ENCODE measurements at regions not wholly inside any gene's neighbourhood (a gene's known extent, or its start where the extent isn't known, plus 50 kb on each side); places are given as distances from the start of the nearest gene placed in this dataset.
"Not testable (repeated sequence)": the region's sequence is repeated elsewhere in the genome, so short reads cannot be mapped to it uniquely, and the experiment has no call there.

DNA sequence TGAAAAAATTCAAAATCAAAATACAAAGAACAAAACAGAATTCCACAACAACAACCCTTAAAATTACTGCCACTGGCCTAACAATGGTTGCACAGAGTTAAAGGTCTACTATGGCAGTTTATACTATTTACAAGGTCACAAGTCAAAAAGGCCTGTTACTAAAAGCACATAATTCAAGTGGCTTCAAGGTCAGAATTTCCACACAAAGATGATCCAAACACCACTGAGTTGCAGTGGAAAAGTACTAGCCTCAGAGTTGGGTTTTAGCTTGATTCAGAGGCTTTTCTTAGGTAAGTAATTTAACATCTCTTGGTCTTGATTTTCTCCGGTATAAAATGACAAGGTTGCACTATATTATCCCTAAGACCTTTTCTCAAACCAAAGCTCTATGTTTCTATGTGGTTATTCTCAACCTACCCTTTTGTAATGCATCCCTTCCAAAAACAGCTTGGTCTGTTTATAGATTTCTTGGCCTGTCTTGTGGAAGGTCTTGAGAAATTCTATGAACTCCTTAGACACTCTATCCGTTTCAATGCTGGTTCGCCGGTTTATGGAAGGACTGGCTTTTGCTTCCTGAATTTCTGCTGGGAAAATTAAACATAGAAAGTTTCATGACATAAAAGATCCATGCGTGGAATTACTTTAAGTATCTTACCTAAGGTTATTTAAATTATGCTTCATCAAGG is 69.5 kb downstream of the MDH2 start:
- intact Hi-C loops (cut with DNase I); DNase-seq (ENCODE audit: low spot score): not testable (repeated sequence)

DNA sequence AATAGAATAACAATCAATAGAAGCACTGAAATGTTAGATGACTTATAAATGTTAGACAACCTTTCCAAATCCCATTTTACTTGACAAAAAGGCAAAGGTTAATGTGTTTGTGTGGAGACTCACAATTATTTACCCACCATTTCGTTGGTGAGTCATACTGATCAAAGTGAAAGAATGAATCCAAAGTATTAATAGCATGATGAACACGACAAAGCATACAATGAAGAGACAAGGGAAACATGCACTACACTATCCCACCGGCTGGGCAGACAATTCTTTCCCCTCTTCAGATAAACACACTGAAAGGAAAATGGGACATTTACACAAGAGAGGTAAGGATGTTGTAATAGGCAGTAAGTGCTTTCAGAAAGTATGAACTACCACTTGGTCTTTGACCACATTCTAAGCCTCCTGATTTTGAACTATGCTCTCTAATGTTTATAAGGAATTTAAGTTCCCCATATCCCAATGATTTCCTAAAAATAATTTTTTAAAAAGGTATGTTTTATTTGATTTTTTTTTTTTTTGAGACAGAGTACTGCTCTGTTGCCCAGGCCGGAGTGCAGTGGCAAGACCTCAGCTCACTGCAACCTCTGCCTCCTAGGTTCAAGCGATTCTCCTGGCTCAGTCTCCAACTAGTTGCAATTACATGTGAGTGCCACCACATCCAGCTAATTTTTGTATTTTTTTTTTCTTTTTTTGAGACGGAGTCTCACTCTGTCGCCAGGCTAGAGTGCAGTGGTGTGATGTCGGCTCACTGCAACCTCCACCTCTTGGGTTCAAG is 70.5 kb downstream of the MDH2 start:
- intact Hi-C loops (cut with DNase I); DNase-seq (ENCODE audit: low spot score): not testable (repeated sequence)

DNA sequence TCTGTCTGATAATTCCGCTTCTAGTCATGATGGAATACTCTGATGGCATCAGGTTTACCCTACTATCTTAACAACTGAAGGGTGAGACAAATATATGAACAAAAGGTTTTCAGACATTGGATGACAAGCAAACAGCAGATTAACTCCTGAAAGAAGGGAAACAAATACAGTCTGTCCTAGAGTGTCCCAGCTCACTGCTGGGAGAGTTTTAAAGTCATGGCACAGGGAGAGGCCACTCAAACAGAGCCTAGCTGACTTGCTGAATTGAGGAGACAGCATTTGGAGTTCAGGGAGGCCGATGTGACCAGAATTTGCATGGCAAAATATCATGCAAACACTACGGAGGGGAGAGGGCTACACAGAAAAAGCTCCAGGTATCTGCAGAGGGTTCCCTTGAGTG is 73.1 kb downstream of the MDH2 start:
- intact Hi-C loops (cut with DNase I), result no loop called here
- DNase-seq (ENCODE audit: low spot score), result no peak

DNA sequence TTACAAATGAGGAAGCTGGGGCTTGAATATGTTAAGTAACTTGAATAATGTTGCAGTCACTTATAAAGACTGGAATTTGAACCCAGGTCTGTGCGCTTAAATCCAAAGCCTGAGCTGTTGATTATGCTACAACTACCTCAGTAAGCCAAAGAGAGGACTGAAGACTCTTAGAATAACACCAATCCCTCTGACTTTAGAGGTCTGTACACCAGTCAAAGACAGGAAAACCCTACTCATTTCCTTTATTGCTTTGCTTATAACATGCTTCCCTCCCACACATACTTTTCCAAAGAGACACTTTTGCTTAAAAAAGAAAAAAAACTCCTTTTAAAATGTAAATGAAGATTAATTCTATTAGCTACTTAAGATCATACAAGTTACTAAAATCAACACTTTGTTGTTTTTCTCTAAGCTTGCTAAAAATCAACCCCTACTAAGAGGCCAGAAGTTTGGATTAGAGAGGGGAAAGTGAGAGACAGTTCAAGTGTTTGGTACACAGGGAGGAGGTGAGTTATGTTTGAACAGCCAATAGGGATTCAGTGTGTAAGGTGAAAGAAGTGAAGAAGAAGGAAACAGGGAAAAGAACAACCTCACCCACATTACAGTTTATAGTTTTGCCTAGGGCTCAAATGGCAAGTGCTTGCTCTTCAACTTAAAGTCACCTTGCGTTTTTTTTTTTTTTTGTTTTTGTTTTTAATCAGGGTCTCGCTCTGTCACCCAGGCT is 74.8 kb downstream of the MDH2 start:
- intact Hi-C loops (cut with DNase I), result no loop called here
- DNase-seq (ENCODE audit: low spot score), result no peak

DNA sequence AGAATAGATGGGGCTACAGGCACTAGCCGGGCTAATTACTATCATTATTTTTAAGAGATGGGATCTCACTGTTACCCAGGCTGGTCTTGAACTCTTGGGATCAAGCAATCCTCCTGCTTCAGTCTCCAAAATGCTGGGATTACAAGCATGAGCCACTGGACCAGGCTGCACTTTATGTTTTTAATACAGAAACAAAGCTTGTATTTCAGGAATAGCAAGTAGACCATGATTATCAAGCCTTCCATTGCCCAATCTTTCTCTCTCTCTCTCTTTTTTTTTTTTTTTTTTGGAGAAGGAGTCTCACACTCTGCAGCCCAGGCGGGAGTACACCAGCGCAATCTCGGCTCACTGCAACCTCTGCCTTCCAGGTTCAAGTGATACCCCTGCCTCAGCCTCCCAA is 75.4 kb downstream of the MDH2 start:
- intact Hi-C loops (cut with DNase I), result no loop called here
- no peak for DNase-seq (ENCODE audit: low spot score)

DNA sequence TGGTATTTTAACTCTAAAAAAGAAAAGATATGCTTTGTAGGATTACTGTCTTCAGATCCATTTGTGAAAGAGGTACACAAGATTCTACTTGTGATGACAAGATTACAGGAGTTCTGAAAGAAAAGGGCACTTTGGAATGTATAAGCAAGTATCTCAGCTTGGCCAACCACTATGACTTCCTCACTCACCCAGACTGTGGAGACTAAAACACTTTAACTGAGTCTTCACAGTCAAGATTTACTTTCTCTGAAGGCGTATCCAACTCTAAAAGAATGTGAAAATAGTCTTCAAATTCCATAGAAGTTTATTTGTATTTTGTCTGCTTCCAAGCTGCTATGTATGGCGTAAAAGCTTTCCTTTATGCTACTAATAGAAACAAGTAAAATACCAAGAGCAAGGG is 76.1 kb upstream of the SRRM3 start:
- intact Hi-C loops (cut with DNase I), result no loop called here
- no peak for DNase-seq (ENCODE audit: low spot score)

DNA sequence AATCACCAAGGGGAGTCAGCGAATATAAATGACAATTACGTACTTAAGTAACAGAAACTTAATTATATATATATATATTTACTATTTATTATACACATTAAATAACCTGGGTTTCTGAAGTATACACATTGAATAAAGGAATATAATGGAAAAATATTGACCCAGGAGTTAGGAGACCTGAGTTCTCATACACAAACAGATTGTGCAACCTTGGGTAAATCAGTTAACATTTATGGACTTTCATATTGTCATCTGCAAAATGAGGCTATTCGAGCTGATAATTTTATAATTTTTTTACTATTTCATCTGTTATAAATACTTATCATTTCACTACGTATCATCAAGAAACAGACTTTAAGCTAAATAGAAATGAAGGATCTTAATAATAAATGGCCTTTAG is 75.1 kb upstream of the SRRM3 start:
- intact Hi-C loops (cut with DNase I), result loop anchor here in 1 of 2 donors (2.0 kb wide), 1 partner anchor 40 kb away; no protein-coding TSS in a partner anchor
- no peak for DNase-seq (ENCODE audit: low spot score)

DNA sequence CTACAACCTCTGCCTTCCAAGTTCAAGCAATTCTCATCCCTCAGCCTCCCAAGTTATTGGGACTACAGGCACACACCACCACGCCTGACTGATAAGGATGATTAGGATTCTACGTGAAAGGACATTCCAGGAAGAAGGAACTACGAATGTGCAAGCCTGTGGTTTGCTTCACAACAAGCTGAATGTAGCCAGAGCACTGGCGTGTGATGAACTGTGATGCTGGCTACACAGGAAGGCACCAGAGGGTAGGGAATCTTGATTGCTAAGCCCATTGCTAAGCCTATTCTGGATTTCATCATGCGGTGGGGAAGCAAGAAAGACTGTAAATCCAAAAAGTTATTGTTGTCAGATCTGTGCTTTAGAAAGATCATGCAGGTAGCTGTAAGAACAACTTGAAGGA is 72.3 kb upstream of the SRRM3 start:
- DNase-seq (ENCODE audit: low spot score), result no peak
- intact Hi-C loops (cut with DNase I), result no loop called here

DNA sequence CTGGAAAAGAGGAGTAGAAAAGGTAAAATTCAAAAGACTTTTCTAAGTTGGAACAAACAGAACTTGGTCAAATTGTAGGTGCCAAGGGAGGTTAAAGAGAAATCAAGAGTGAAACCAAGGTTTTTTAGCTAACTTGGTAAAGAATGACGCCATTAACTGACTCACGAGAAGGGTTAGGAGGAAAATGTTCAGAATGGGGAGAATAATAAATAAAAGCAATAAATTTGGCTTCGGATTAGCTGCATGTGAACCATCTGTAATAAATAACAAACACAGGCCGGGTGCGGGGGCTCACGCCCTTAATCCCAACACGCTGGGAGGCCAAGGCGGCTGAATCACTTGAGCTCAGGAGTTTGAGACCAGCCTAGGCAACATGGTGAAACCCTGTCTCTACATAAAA is 71.9 kb upstream of the SRRM3 start:
- intact Hi-C loops (cut with DNase I), result no loop called here
- no peak for DNase-seq (ENCODE audit: low spot score)

DNA sequence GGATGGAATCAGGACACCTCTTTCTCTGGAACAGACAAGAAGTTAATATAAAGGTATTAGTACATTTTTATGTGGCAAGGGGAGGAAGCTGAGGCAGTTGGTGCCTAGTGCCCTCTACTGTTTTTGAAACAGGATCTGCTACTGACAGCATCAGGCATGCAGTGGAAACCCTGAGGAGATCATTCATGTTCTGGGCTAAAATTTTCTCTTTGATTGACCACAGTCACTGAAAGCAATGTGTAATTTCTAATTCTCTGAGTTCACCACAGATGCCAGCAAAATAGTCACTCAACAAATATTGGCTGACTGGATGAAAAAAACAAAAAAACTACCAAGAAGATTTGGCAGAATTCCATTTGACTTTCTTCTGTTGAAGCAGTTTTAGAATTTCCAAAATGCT is 71.0 kb upstream of the SRRM3 start:
- intact Hi-C loops (cut with DNase I); DNase-seq (ENCODE audit: low spot score): not testable (repeated sequence)

DNA sequence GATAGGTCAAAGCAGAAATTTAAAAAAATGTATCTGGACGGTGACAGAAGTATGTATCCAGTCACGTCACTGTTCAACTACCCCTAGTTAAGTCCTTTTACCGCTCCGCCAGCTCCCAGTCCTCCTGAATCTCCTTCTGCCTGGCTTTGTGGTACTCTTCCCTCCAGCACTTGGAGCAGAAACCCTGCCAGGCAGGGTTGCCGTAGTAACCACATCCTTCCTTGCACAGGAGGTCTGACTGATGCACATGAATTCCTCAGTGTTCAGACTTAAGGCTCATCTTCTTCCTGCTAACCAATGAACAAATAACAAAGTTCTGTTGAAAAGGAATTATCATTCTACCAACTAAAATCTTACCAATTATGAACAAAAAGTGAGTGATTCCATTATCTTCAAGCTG is 69.8 kb upstream of the SRRM3 start:
- DNase-seq (ENCODE audit: low spot score); intact Hi-C loops (cut with DNase I): not testable (repeated sequence)

DNA sequence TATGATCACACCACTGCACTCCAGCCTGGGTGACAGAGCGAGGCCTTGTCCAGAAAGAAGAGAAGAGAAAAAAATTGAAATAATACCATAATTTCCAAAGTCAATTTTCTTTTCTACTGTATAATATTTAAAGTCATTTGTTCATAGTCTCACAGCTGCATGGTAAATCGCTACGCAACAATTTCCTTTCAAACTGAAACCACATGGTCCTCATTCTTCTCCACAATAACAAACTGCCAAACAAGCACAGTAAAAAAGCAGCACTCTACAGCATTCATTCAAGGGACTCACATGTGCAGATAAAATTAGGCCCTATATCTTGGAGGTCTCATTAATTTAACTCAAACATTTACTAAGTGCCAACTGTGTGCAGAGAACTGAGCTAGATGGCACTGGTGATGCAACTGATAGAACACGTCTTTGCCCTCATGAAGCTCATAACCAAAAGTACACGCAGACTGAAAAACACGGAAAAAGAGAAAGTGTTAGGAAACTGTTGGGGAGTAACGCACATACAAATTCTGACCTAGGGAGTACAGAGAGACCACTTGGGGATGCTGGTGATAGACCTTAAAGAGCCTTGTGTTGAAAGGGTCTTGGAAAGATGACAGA is 68.4 kb upstream of the SRRM3 start:
- intact Hi-C loops (cut with DNase I), result no loop called here

DNA sequence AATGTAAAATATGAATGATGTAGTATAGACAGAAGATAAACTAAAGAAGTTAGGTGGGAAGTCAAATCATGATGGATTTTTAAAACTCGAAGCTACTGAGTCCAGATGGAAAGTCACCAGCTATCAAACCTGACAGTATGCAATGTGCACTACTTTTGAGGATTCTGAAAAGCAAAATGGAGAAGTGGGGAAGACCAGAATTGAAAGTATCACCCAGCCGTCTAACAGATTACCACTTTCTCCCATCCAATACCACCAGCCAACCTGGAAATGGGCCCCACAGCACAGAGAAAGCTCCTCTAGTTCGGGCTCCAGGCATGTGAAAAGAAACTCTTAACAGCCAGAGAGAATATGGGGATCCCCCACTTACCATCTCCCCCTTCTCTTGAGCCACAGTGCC is 67.9 kb upstream of the SRRM3 start:
- intact Hi-C loops (cut with DNase I), result no loop called here

More for the DNA sequence above, 68.4 kb upstream of the SRRM3 start:
- DNase-seq (ENCODE audit: low spot score), result no peak

DNA sequence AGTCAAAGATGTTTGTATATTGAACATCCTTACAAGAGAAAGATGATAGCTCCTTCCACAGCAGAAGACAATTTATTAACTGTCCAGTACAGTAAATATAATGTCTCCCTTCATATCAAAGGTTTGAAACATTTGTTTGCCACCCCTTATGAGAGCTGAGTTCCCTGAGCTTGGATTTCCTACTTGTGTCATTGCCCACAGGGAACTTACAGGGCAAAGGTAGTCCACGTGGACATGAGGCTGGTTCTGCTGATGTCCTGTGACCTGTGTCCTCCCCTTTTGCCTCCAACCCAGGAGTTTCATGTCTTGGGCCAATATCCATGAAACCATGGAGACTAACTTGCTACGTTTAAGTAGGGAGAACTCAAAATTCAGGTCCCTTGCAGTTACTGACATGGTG is 66.4 kb upstream of the SRRM3 start:
- intact Hi-C loops (cut with DNase I); DNase-seq (ENCODE audit: low spot score): not testable (repeated sequence)

More for the DNA sequence above, 67.9 kb upstream of the SRRM3 start:
- DNase-seq (ENCODE audit: low spot score), result no peak

DNA sequence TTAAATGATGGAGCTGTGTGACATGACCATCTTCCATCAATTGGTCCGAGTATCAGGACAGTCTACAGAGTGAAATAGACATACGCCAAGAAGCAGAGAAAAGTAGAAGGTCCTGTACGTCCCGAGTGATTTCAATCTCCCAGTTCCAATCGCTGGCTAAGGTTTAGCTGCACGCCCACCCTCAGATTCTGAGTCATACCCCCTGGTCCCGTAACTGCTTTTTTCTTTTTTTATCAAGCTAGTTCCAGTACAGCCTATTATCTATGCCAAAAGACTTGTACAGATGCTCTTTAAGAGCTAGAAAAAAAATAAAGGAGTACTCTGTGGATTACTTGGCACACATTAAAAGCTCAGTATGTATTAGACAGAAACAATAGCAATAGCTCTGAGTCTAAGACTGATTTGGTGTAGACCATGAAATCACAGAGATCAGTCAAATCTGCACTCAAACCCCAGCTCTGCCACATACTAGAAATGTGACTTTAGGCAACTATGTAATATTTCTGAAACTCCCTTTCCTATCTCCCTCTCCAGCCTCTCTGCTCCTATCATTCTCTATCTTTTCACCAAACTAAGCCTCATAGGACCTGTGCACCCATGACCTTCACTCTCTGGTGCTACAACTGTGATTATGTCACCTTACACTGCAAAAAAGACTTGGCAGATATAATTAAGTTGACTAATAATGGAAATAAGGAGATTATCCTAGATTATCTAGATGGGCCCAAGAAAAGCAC is 63.0 kb upstream of the SRRM3 start:
- DNase-seq (ENCODE audit: low spot score); intact Hi-C loops (cut with DNase I): not testable (repeated sequence)

DNA sequence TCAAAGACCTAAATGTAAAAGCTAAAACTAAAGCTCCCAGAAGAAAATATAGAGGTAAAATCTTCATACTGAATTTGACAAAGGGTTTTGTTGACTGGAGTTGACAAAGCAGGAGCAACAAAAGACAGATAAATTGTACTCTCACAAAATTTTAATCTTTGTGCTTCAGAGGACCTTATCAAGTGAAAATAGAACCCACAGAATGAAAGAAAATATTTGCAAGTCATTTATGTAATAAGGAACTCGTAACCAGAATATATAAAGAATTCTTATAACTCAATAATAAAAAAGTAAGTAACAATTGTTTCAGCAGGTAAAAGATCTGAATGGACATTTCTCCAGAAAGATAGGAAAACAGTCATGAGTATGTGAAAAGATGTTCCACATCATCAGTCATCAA is 62.0 kb upstream of the SRRM3 start:
- intact Hi-C loops (cut with DNase I), result no loop called here
- DNase-seq (ENCODE audit: low spot score), result no peak

DNA sequence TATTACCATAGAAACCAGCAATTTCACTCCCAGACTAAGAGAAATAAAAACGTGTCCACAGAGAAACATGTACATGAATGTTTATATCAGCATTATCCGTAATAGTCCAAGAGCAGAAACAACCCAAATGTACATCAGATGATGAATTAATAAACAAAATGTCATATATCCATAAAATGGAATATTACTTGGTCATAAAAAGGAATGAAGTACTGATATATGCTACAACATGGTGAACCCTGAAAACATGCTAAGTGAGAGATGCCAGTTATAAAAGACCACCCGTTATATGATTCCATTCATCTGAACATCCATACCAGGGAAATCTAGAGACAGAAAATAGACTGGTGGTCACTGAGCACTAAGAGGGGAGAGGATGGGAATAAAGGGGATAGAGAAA is 61.4 kb upstream of the SRRM3 start:
- intact Hi-C loops (cut with DNase I); DNase-seq (ENCODE audit: low spot score): not testable (repeated sequence)

DNA sequence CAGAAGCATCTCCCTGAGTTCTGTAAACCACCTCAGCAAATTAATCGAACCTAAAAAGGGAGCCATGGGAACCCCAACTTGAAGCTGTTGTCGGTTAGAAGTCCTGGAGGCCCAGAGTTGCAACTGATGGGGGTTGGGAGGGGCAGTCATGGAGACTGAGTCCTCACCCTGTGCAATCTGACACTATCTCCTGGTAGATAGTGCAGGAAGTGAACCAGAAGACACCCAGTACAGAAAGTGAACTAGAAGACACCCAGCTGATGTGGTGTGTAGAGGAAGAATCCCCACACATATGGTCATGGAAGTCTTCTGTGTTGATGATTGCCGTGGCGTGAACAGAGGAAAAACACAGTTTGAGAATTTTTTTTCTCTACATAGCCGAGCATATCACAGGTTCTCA is 58.8 kb upstream of the SRRM3 start:
- no peak for DNase-seq (ENCODE audit: low spot score)
- intact Hi-C loops (cut with DNase I), result no loop called here

DNA sequence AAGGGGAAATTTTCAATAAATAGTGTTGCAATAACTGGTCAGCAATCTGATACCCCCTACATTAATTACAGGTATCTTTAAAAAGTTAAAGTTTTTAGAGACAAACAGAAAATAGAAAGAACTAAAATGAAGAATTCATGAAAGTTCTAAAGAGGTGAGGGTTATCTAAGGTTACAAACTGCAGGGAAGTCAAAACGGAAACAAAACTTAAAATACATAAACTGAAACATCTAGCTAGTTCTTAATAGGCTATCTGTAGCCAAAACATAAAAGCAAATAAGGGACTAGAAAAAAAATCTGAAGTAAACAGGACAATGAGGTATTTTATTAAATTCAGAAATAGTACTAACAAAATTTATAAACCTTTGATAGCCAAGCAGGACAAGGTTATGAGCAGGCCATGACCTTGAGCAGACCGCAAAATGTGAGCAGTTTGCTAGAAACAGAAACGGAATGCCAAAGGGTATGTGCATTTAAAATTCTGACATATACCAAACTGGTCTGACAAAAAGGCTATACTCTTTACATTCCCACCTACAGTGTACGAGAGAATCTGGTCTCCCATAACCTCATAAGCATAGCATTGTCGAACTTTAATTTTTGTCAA is 56.9 kb upstream of the SRRM3 start:
- DNase-seq (ENCODE audit: low spot score); intact Hi-C loops (cut with DNase I): not testable (repeated sequence)

Measured in posterior vena cava (tissue), 2 donors.